Keratinocyte (primary cell): ENCODE measurements at regions not wholly inside any gene's neighbourhood (a gene's known extent, or its start where the extent isn't known, plus 50 kb on each side); places are given as distances from the start of the nearest gene placed in this dataset.

ENCODE experiments used
- CTCF ChIP-seq, 3 experiments: IDR thresholded peaks in 1 of 3; conservative IDR thresholded peaks in 1 of 3; optimal IDR thresholded peaks in 1 of 3; 2 replicates in 2 of 3; 3 replicates in 1 of 3; pipeline versions ENCODE3 to v1.5.1; 2011; ENCODE audit warnings: low read length in 3 of 3, mild to moderate bottlenecking in 3 of 3, moderate library complexity in 2 of 3, control low read depth in 1 of 3, inconsistent platforms in 1 of 3; ENCODE audit not compliant: insufficient read depth in 2 of 3; ENCODE audit errors: extremely low read depth in 1 of 3
- EZH2 ChIP-seq: IDR thresholded peaks from one replicate; pipeline ENCODE4 v1.6.1; 2012; ENCODE audit warnings: inconsistent platforms, mild to moderate bottlenecking, low read length, moderate library complexity

DNA sequence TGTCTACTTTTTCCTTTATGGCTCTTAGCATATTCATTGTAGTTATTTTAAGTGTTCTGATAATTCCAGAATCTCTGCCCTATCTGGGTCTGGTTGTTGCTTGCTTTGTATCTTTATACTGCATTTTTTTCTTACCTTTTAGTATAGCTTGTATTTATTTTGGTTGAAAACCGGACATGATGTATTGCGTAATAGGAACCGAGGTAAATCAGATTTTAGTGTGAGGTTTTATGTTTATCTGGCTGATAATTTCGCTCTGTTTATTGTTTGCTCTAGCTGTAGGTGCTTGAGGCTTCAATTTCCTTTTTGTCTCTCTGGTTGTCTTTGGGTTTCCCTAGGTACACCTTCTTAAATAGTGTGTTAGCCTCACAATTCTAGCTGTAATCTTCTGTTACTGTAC, 263.8 kb upstream of the LCORL start:
- no peak for TF ChIP-seq CTCF (optimal IDR thresholded peaks at IDR 0.05 in 1 of 3, IDR thresholded peaks at IDR 0.05 in 1 of 3, conservative IDR thresholded peaks at IDR 0.05 in 1 of 3; ENCODE audit: extremely low read depth in 1 of 3, insufficient read depth in 2 of 3, low read length in 3 of 3)
- TF ChIP-seq EZH2: no peak
